ENCODE measurements at regions not wholly inside any gene's neighbourhood (a gene's known extent, or its start where the extent isn't known, plus 50 kb on each side); places are given as distances from the start of the nearest gene placed in this dataset.
"Not testable (repeated sequence)": the region's sequence is repeated elsewhere in the genome, so short reads cannot be mapped to it uniquely, and the experiment has no call there.

GRCh38 chr15:69677403-69677802 lies 224.8 kb downstream of the RPLP1 start:
- Mint-ChIP-seq H3K4me1 (ENCODE audit: insufficient read depth, unreplicated experiment) (no peaks in the 10 kb centered on the region), H3K27ac (ENCODE audit: low read depth, unreplicated experiment) (no peak overlapping the region), H3K36me3 (ENCODE audit: insufficient read depth, unreplicated experiment) (no peaks in the 10 kb centered on the region), H3K27me3 (ENCODE audit: insufficient read depth, unreplicated experiment) (peaks cover 58% of the 10 kb centered on the region), H3K9me3 (ENCODE audit: unreplicated experiment) (no peaks in the 10 kb centered on the region), H3K4me3 (ENCODE audit: unreplicated experiment) (no peak overlapping the region)
- DNase-seq (ENCODE audit: unreplicated experiment): no peak
- no peak for TF ChIP-seq CTCF (IDR thresholded peaks at IDR 0.05; ENCODE audit: unreplicated experiment)
- ChIA-PET CTCF (interaction anchor here (0.6 to 1.1 kb wide), 2 partner anchors 9 to 101 kb away, joined by 3 to 4 read pairs; no protein-coding TSS in a partner anchor), POLR2A (no interaction called here)
- no TSS peak for BruUV-seq (replicated peaks)
- intact Hi-C loops (cut with micrococcal nuclease): no loop called here

GRCh38 chr15:69679623-69680228 lies 227.1 kb downstream of the RPLP1 start:
- BruUV-seq (replicated peaks): no TSS peak
- Mint-ChIP-seq H3K36me3 (ENCODE audit: insufficient read depth, unreplicated experiment) (no peaks in the 10 kb centered on the region), H3K27ac (ENCODE audit: low read depth, unreplicated experiment) (no peak overlapping the region), H3K27me3 (ENCODE audit: insufficient read depth, unreplicated experiment) (peaks cover 42% of the 10 kb centered on the region), H3K9me3 (ENCODE audit: unreplicated experiment) (no peaks in the 10 kb centered on the region), H3K4me1 (ENCODE audit: insufficient read depth, unreplicated experiment) (no peaks in the 10 kb centered on the region), H3K4me3 (ENCODE audit: unreplicated experiment) (no peak overlapping the region)
- no peak for DNase-seq (ENCODE audit: unreplicated experiment)
- CTCF ChIA-PET: interaction anchor here (0.6 to 0.8 kb wide), 2 partner anchors 10 to 897 kb away, joined by 3 read pairs; no protein-coding TSS in a partner anchor
- POLR2A ChIA-PET: no interaction called here
- intact Hi-C loops (cut with micrococcal nuclease): no loop called here
- no peak for TF ChIP-seq CTCF (IDR thresholded peaks at IDR 0.05; ENCODE audit: unreplicated experiment)

GRCh38 chr15:69684823-69685222 lies 232.2 kb downstream of the RPLP1 start:
- H3K27ac Mint-ChIP-seq (ENCODE audit: low read depth, unreplicated experiment); H3K36me3 Mint-ChIP-seq (ENCODE audit: insufficient read depth, unreplicated experiment); H3K4me3 Mint-ChIP-seq (ENCODE audit: unreplicated experiment); intact Hi-C loops (cut with micrococcal nuclease); DNase-seq (ENCODE audit: unreplicated experiment); BruUV-seq (replicated peaks); H3K4me1 Mint-ChIP-seq (ENCODE audit: insufficient read depth, unreplicated experiment); POLR2A ChIA-PET: not testable (repeated sequence)
- peaks cover 26% of the 10 kb centered on the region for H3K27me3 Mint-ChIP-seq (ENCODE audit: insufficient read depth, unreplicated experiment)
- H3K9me3 Mint-ChIP-seq (ENCODE audit: unreplicated experiment): peaks cover 10% of the 10 kb centered on the region
- CTCF ChIA-PET: interaction anchor here (1.3 kb wide), 1 partner anchor 108 kb away, joined by 7 read pairs; no protein-coding TSS in a partner anchor

- no peaks in the 10 kb centered on the region for H3K36me3 Mint-ChIP-seq (ENCODE audit: insufficient read depth, unreplicated experiment)
- no peak overlapping the region for H3K4me3 Mint-ChIP-seq (ENCODE audit: unreplicated experiment)
- peak; percentile 4 for DNase-seq (ENCODE audit: unreplicated experiment)
These were observed 233.2 kb downstream of the RPLP1 start for GRCh38 chr15:69685512-69686452.

More at GRCh38 chr15:69685512-69686452, 233.2 kb downstream of the RPLP1 start:
- ChIA-PET CTCF (interaction anchor here (0.5 to 1.3 kb wide), 5 partner anchors 9 to 796 kb away, joined by 3 to 7 read pairs (median 4); no protein-coding TSS in a partner anchor), POLR2A (no interaction called here)
- intact Hi-C loops (cut with micrococcal nuclease): no loop called here
- BruUV-seq (replicated peaks): no TSS peak
- no peak for TF ChIP-seq CTCF (IDR thresholded peaks at IDR 0.05; ENCODE audit: unreplicated experiment)
- peaks cover 26% of the 10 kb centered on the region for H3K27me3 Mint-ChIP-seq (ENCODE audit: insufficient read depth, unreplicated experiment)
- peaks cover 10% of the 10 kb centered on the region for H3K9me3 Mint-ChIP-seq (ENCODE audit: unreplicated experiment)
- no peak overlapping the region for H3K27ac Mint-ChIP-seq (ENCODE audit: low read depth, unreplicated experiment)
- H3K4me1 Mint-ChIP-seq (ENCODE audit: insufficient read depth, unreplicated experiment): no peaks in the 10 kb centered on the region
